ENCODE measurements at regions not wholly inside any gene's neighbourhood (a gene's known extent, or its start where the extent isn't known, plus 50 kb on each side); places are given as distances from the start of the nearest gene placed in this dataset.

- no peak for TF ChIP-seq CTCF (conservative IDR thresholded peaks at IDR 0.05; ENCODE audit: low read depth in 2 of 2)
- no peak for TF ChIP-seq EZH2phosphoT487 (IDR thresholded peaks at IDR 0.05; ENCODE audit: unreplicated experiment)
- no peak for TF ChIP-seq EZH2 (IDR thresholded peaks at IDR 0.05; ENCODE audit: low read depth, unreplicated experiment)
- TF ChIP-seq POLR2AphosphoS5 (IDR thresholded peaks at IDR 0.05; ENCODE audit: low read depth): no peak
Observed at GRCh38 chr11:115561116-115561515, 56.9 kb upstream of the CADM1 start.
